Neural progenitor cell (in vitro differentiated cells): ENCODE measurements at regions not wholly inside any gene's neighbourhood (a gene's known extent, or its start where the extent isn't known, plus 50 kb on each side); places are given as distances from the start of the nearest gene placed in this dataset.

Source experiments
- DNase-seq: peaks from one replicate; pipeline ENCODE4 v3.0.0-alpha.2; 2016; ENCODE audit warnings: low spot score
- H2AFZ ChIP-seq: fragments of 200-600 bp; sonication (generic); replicated peaks from 2 replicates; pipeline ENCODE4 v1.6.1; 2016; ENCODE audit warnings: antibody characterized with exemption
- H3F3A ChIP-seq: fragments of 200-600 bp; sonication (generic); 2 replicates; pipeline ENCODE4 v1.6.1; 2016; ENCODE audit warnings: antibody characterized with exemption, low read depth
- H3K27ac ChIP-seq: fragments of 200-600 bp; sonication (generic); 2 replicates; pipeline ENCODE4 v1.5.1; 2016; ENCODE audit warnings: mild to moderate bottlenecking
- H3K27me3 ChIP-seq: fragments of 200-600 bp; sonication (generic); 2 replicates; pipeline ENCODE4 v1.6.1; 2016; ENCODE audit warnings: mild to moderate bottlenecking, moderate library complexity
- H3K36me3 ChIP-seq: fragments of 200-600 bp; sonication (generic); 2 replicates; pipeline ENCODE4 v1.5.1; 2016
- H3K4me1 ChIP-seq: fragments of 200-600 bp; sonication (generic); 2 replicates; pipeline ENCODE4 v1.6.1; 2016; ENCODE audit warnings: mixed run types
- H3K4me2 ChIP-seq: fragments of 200-600 bp; sonication (generic); 2 replicates; pipeline ENCODE4 v1.6.1; 2016
- H3K4me3 ChIP-seq: fragments of 200-600 bp; sonication (generic); 2 replicates; pipeline ENCODE4 v1.5.1; 2016
- H3K79me2 ChIP-seq: fragments of 200-600 bp; sonication (generic); 2 replicates; pipeline ENCODE4 v1.6.1; 2016; ENCODE audit warnings: low read depth
- H3K9ac ChIP-seq: fragments of 200-600 bp; sonication (generic); 2 replicates; pipeline ENCODE4 v1.6.1; 2016
- H3K9me3 ChIP-seq: fragments of 200-600 bp; sonication (generic); 2 replicates; pipeline ENCODE4 v1.5.1; 2016; ENCODE audit warnings: low read depth
- H4K20me1 ChIP-seq: fragments of 200-600 bp; sonication (generic); 2 replicates; pipeline ENCODE4 v1.6.1; 2016; ENCODE audit warnings: low read depth
- H3K27ac Mint-ChIP-seq: 3 replicates; pipeline ENCODE4 v1.8.0; 2021; ENCODE audit warnings: mixed read lengths
- H3K27me3 Mint-ChIP-seq: 2 replicates; pipeline ENCODE4 v1.8.0; 2022; ENCODE audit warnings: low read depth, mild to moderate bottlenecking, inconsistent platforms, moderate library complexity, mixed read lengths; ENCODE audit not compliant: insufficient read depth
- H3K36me3 Mint-ChIP-seq: 3 replicates; pipeline ENCODE4 v1.8.0; 2021; ENCODE audit warnings: mixed read lengths
- H3K4me1 Mint-ChIP-seq: 3 replicates; pipeline ENCODE4 v1.8.0; 2021; ENCODE audit warnings: mixed read lengths
- H3K4me3 Mint-ChIP-seq: 3 replicates; pipeline ENCODE4 v1.8.0; 2021; ENCODE audit warnings: mild to moderate bottlenecking, moderate library complexity, mixed read lengths
- H3K9me3 Mint-ChIP-seq: 3 replicates; pipeline ENCODE4 v1.8.0; 2020; ENCODE audit warnings: mixed read lengths
- CTCF ChIP-seq: fragments of 200-600 bp; sonication (generic); IDR thresholded peaks from 2 replicates; pipeline ENCODE4 v1.5.1; 2017; ENCODE audit warnings: antibody characterized with exemption, mild to moderate bottlenecking
- EZH2 ChIP-seq: fragments of 200-600 bp; sonication (generic); IDR thresholded peaks from 2 replicates; pipeline ENCODE4 v1.6.1; 2017; ENCODE audit warnings: antibody characterized with exemption, mild to moderate bottlenecking, moderate library complexity
- EZH2phosphoT487 ChIP-seq: fragments of 200-600 bp; sonication (generic); IDR thresholded peaks from 2 replicates; pipeline ENCODE4 v1.6.1; 2017; ENCODE audit warnings: antibody characterized with exemption

DNA sequence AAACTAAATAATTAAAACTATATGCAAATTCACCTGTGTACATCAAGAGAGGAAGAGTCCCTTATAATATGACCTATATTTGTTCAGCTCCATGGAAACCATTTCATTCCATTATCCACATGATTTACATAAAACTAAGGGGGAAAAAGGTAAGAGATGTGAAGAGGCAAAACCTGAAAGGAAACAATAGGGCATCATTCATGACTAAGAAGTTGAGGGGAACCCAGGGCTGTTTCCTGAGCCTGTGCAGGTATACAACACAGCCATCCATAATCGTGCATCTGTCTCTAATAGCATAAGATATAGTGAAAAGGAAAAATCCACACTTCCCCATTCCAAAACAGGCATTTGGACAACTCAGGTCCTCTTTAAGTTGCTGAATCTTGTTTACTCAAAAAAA, 151.3 kb downstream of the NR4A2 start:
- Histone ChIP-seq H3F3A (no peaks in the 10 kb centered on the region), H3K79me2 (peaks cover 3% of the 10 kb centered on the region), H4K20me1 (no peaks in the 10 kb centered on the region), H3K9me3 (no peaks in the 10 kb centered on the region), H3K27ac (no peak overlapping the region), H3K27me3 (no peaks in the 10 kb centered on the region), H3K4me3 (no peak overlapping the region), H3K9ac (no peak overlapping the region), H3K36me3 (no peaks in the 10 kb centered on the region), H3K4me2 (no peak overlapping the region), H3K4me1 (no peaks in the 10 kb centered on the region), H2AFZ (no peak overlapping the region)
- Mint-ChIP-seq H3K36me3 (no peaks in the 10 kb centered on the region), H3K9me3 (no peaks in the 10 kb centered on the region), H3K4me1 (no peaks in the 10 kb centered on the region), H3K27ac (no peak overlapping the region), H3K4me3 (no peak overlapping the region), H3K27me3 (no peaks in the 10 kb centered on the region)
- TF ChIP-seq CTCF (no peak), EZH2 (no peak), EZH2phosphoT487 (no peak)
- no peak for DNase-seq

DNA sequence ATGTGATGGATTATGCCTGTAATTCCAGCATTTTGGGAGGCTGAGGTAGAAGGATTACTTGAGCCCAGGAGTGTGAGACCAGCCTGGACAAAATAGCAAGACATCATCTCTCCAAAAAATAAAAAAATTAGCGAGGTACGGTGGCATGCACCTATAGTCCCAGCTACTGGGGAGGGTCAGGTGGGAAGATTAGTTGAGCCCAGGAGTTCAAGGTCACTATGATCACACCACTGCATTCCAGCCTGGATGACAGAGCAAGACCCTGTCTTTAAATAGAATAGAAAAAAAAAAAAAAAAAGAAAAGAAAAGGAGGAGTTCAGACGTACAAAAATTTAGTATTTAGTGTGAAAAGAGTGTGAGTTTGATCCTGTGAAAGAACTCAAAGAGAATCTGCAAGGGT, 154.9 kb downstream of the NR4A2 start:
- Mint-ChIP-seq H3K9me3 (no peaks in the 10 kb centered on the region), H3K4me3 (no peak overlapping the region), H3K27me3 (no peaks in the 10 kb centered on the region), H3K4me1 (no peaks in the 10 kb centered on the region), H3K36me3 (no peaks in the 10 kb centered on the region), H3K27ac (no peak overlapping the region)
- Histone ChIP-seq H3K79me2 (no peaks in the 10 kb centered on the region), H3K4me1 (no peaks in the 10 kb centered on the region), H2AFZ (no peak overlapping the region), H3F3A (no peaks in the 10 kb centered on the region), H3K4me3 (no peak overlapping the region), H4K20me1 (no peaks in the 10 kb centered on the region), H3K36me3 (no peaks in the 10 kb centered on the region), H3K27me3 (no peaks in the 10 kb centered on the region), H3K9me3 (no peaks in the 10 kb centered on the region), H3K4me2 (no peak overlapping the region), H3K27ac (no peak overlapping the region), H3K9ac (no peak overlapping the region)
- TF ChIP-seq EZH2phosphoT487 (no peak), EZH2 (no peak), CTCF (no peak)
- DNase-seq, result no peak

- Histone ChIP-seq H2AFZ (no peak overlapping the region), H3K4me3 (no peak overlapping the region), H3F3A (no peaks in the 10 kb centered on the region), H3K4me2 (no peak overlapping the region), H3K27me3 (no peaks in the 10 kb centered on the region), H3K9me3 (no peaks in the 10 kb centered on the region), H3K9ac (no peak overlapping the region), H3K79me2 (no peaks in the 10 kb centered on the region), H3K27ac (no peak overlapping the region), H4K20me1 (no peaks in the 10 kb centered on the region), H3K36me3 (no peaks in the 10 kb centered on the region), H3K4me1 (no peaks in the 10 kb centered on the region)
- no peak overlapping the region for H3K4me3 Mint-ChIP-seq
- DNase-seq, result no peak
- H3K4me1 Mint-ChIP-seq, result no peaks in the 10 kb centered on the region
- no peaks in the 10 kb centered on the region for H3K9me3 Mint-ChIP-seq
- TF ChIP-seq EZH2phosphoT487 (no peak), EZH2 (no peak), CTCF (no peak)
- no peaks in the 10 kb centered on the region for H3K36me3 Mint-ChIP-seq
- H3K27me3 Mint-ChIP-seq, result no peaks in the 10 kb centered on the region
- no peak overlapping the region for H3K27ac Mint-ChIP-seq
Observed at GRCh38 chr2:156175946-156176345, 156.6 kb downstream of the NR4A2 start.

DNA sequence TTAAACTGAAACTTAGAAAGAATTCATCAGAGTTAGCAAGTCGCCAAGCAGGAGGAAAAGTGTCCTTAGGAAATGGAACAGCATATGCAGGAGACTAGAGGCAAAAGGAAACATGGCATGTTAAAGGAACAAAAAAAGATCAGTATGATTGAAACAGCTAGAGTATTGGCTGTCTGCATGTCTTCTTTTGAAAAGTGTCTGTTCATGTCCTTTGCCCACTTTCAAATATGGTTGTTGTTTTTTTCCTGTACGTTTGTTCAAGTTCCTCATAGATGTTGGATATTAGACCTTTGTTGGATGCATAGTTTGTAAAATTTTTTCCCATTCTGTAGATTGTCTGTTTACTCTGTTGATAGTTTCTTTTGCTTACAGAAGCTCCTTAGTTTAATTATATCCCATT, 161.6 kb downstream of the NR4A2 start:
- no peaks in the 10 kb centered on the region for H3K27me3 Mint-ChIP-seq
- no peak overlapping the region for H3K4me3 Mint-ChIP-seq
- H3F3A ChIP-seq, result no peaks in the 10 kb centered on the region
- no peak overlapping the region for H3K4me3 ChIP-seq
- H3K27ac ChIP-seq, result no peak overlapping the region
- no peak overlapping the region for H3K27ac Mint-ChIP-seq
- no peaks in the 10 kb centered on the region for H3K27me3 ChIP-seq
- H3K4me1 ChIP-seq, result no peaks in the 10 kb centered on the region
- peaks cover 4% of the 10 kb centered on the region for H3K36me3 Mint-ChIP-seq
- peaks cover 5% of the 10 kb centered on the region for H3K9me3 Mint-ChIP-seq
- no peak overlapping the region for H2AFZ ChIP-seq
- no peak for TF ChIP-seq CTCF
- no peak for TF ChIP-seq EZH2
- H3K79me2 ChIP-seq, result no peaks in the 10 kb centered on the region
- H3K36me3 ChIP-seq, result peaks cover 5% of the 10 kb centered on the region
- H3K4me2 ChIP-seq, result no peak overlapping the region
- H3K9ac ChIP-seq, result no peak overlapping the region
- no peaks in the 10 kb centered on the region for H3K9me3 ChIP-seq
- H3K4me1 Mint-ChIP-seq, result no peaks in the 10 kb centered on the region
- no peaks in the 10 kb centered on the region for H4K20me1 ChIP-seq
- no peak for DNase-seq
